ENCODE measurements at regions not wholly inside any gene's neighbourhood (a gene's known extent, or its start where the extent isn't known, plus 50 kb on each side); places are given as distances from the start of the nearest gene placed in this dataset.

- TF ChIP-seq CTCF (IDR thresholded peaks at IDR 0.05) (no peak), EZH2 (IDR thresholded peaks at IDR 0.05) (no peak)
Measured at GRCh38 chr3:106392915-106393314, 524.1 kb upstream of the CBLB start.

All from neural progenitor cell (in vitro differentiated cells).